OCI-LY3 (cell line): ENCODE measurements at regions not wholly inside any gene's neighbourhood (a gene's known extent, or its start where the extent isn't known, plus 50 kb on each side); places are given as distances from the start of the nearest gene placed in this dataset.

ENCODE experiments used
- CTCF ChIP-seq: fragments of 200-600, 300-600 bp; sonication (generic); IDR thresholded peaks from 2 replicates; pipeline ENCODE4 v1.5.1; 2014; ENCODE audit warnings: antibody characterized with exemption, low read length, low read depth
- EZH2phosphoT487 ChIP-seq: fragments of 200-600 bp; shearing (Covaris generic); IDR thresholded peaks from 2 replicates; pipeline ENCODE4 v1.6.1; 2018; ENCODE audit warnings: antibody characterized with exemption, mixed run types, low read depth

GRCh38 chr6:115712291-115712961 is 348.3 kb downstream of the FRK start:
- TF ChIP-seq CTCF, result no peak
- no peak for TF ChIP-seq EZH2phosphoT487
